GM18867 (cell line): ENCODE measurements at regions not wholly inside any gene's neighbourhood (a gene's known extent, or its start where the extent isn't known, plus 50 kb on each side); places are given as distances from the start of the nearest gene placed in this dataset.

ENCODE experiments used
- ATAC-seq: cut with Tn5 transposase; IDR thresholded peaks from one replicate; pipeline ENCODE4 v1.9.1; 2021; ENCODE audit warnings: mild to moderate bottlenecking, moderate library complexity; ENCODE audit not compliant: unreplicated experiment

DNA sequence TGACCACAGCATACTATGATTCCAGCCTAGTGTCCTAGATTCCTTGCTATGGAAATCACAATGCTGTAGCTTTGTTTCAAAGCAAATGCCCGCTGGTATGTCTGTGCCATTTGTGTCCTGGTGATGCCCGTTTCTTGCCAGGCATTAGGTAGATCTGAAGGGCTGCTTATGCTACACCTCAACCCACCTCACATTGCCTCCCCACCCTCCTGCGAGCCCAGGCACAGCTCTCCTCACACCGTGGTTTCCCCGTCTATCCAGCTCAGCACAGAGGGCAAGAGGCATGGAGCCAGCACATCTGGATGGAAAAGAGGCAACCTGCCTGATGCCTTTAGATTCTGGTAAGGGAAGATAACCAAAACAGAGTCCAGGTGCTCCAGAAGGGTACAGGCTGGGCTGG, 307.4 kb upstream of the B3GAT1 start:
- no peak for ATAC-seq

DNA sequence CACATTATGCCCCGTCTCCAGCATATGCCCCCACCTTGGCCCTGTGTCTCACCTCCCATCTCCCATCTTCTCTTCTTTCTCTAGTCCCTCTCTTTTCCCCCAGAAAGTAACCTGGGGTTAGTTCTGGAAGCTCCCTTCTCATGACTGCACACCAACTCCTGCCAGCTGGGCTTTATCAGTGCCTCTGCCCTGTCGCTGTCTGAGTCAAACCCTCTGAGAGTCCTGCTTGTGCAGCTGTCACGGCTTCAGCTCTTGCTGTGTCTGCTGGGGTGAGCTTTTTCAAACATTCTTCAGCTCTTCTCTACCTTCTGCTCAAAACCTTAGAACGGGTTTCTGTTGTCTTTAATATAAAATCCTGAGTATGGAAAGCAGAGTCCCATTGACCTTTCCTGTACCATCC, 304.5 kb upstream of the B3GAT1 start:
- no peak for ATAC-seq

DNA sequence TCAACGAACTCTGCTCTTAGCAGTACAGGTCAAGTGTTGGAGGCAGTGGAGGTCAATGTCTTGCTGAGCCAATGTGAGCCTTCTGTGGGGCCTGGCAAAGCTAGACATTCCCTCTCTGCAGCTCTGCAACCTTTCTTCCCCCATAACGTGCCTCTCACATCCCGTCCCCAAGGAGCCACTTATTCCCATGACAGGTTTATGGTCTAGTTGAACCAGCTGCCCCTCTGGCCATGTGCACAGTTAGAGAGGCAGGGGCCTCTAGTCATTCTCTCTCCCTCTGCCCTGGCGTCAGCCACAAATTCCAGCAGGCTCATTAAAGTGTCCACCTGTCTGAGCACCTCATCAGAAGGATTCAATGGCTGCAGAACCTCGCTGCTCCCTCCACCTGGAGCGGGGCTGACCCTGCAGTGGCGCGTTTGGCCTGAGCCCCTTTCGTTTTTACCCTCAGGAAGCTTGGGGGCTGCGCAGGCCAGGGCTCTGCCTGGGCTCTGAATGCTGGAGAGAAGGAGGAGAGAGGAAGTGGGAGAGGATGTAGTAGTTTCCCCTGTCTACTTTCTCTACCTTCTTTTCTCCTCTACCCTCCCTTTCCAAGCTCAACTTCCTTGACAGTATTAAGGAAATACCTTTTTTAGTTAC, 302.1 kb upstream of the B3GAT1 start:
- ATAC-seq = no peak

DNA sequence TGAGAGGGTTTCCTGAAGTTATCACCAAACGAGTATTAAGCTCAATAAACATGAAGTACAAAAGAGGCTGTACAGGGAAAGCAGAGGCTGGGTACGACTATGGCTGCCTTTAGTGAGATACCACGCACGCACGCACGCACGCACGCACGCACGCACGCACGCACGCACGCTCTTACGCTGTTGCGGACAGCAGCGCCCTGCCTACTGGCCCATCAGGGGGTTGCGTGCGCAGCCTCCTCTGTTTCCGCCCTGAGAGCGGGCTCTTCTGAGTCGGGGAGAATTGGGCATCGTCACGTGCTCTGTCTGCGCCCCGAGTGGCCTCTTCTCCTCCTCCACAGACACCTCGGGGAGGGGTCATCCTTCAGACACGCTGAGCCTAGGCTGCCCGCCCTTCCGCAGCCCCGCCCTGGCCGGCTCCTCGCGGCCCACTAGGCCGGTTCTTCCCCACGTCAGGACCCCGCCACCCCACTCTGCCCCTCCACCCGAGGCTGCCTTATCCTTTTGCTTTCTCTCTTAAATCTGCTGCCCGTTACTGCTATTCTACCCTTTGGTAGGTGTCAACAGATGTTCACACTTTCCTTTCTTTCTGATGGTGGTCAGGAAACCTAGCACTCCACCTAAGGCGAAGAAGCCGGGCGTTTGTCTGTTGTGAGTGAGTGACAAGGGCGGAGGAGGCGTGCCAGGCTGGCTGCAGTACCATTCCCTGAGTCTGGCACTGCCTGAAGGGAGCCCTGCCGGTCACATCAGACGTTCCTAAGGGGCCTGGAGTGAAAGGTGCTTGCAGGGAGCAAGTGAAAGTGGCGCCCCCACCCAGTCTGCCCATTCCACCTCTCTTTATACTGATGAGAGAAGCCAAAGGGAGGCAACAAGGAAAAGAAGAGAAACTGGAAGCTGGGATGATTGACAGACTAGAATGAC, 300.4 kb upstream of the B3GAT1 start:
- no peak for ATAC-seq

DNA sequence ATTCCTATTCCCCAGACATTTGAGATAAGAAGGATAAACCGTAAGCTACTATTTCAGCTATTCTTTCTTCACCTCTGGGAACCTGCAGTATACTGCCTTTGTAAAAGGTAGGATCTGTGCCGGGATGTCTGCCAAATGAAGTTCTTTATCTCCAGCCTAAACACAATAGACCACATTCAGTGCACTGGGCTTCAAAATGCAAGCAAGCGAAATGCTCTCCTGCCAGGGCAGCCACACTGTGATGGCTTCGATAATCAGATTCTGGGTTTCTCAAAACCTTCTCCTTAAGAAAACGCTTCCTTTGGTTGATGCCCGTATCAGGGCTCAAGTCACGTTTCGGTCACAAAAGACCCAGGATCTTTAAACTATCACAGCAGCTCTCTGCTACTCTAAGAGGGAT, 299.5 kb upstream of the B3GAT1 start:
- ATAC-seq = no peak

DNA sequence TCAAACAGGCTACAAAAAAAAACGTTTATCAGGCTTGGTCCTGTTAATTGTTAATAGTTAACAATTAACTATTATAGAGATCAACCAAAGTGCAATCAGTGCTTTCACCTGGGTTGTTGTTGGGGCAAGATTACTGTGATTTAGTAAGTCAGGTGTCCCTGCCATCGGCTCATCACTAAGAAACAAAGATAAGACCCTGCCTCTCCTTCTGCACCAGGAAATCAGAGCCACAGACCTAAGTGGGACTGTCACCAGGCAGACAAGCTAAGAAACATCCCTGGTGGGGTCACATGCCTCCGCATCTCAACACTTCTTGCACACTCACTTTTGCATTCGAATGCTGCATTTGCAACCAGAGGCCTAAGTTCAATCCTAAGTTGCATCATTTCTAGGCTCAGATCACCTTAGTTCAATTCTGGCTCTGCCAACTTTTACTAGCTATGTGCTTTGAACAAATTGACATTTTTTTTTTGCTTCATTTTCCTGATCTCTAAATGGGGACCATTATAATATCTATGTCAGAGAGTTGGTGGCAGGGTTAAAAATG, 298.9 kb upstream of the B3GAT1 start:
- ATAC-seq = no peak

DNA sequence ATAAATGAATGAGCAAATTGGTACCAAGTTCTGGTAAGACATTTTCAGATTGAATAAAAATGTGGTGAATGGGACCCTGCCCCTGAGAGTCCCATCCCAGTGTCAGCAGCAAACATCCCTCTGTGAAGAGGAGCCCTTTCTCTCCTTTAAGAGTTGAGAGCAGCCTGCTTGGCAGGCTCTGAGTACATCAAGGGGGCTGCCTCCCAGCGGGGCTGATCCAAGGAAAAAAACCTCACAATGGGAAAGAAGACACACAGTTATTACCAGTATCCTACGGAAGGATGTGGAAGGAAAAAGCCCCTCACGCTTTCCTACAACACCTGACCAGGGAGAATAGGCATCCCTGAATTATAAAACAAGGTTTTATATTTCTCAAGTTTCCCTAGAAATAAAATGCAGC, 293.8 kb upstream of the B3GAT1 start:
- no peak for ATAC-seq

DNA sequence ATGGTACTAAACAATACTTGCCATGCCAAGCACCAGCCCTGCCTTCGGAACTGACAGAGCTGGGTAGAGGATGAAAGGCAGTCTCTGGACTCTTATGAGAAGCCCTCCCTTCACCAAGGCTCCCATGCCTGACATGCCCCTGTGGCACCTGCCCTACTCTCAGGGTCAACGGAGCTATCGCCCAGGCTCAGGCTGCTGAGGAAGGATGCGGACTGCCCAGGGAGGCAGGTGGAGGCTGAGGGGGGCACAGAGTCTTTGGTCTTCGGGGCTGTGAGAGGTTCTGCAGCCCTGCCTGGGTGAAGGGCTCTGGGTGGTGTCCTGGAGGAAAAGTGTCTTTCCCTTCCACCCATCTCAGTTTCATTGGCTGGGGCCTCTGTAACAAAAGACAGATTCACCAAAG, 290.8 kb upstream of the B3GAT1 start:
- ATAC-seq = no peak

DNA sequence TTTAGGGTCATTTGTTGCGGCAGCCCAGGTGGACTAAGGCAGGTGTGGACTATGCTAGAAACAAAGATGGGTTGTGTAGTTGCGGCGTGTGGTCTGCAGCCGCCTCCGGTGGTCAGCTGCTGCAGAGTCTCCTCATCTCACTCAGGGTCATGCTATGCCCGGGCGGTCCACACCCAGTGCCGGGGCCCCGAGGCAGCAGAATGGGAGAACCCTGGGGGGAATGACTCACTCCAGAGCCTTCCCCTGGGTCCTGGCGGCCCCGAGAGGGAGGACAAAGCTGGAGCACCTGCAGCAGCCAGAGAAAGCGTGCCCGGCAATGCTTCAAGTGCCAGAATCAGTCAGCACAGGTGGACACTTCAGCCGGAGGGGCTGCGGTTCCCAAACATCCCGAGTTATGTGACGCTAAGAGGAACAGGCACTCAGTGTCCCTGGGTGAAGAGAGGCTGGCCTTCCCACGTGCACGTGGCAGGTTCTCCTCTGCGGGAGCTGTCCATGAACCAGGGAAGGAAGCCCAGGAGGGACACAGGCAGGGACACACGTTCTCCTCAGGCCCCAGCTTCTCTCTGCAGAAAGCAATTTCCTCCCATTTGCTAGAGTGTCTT, 289.6 kb upstream of the B3GAT1 start:
- ATAC-seq = no peak

DNA sequence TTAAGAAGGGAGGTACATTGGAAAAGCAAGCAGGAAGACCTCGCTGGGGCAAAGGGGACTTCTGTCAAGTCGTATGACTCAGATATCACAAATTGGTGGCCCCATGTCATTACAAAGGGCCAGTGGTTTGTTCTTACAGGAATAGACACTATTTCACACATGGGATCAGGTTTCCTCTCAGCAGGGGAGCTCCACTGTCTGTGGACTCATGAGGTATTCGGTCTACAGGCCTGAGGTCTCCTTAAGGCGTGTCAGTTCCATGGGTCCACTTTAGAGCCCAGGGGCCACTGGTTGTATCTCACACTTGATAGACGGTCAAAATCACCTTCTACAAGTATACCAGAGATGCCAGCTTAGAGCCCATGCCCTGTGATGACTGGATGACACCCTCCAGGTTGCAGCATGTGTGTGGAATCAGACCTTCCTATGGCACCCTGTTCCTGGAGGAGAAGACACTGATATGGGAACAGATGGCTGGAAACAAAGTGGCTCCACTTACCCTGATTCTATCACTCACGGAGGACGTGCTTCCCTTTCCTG, 288.1 kb upstream of the B3GAT1 start:
- no peak for ATAC-seq

DNA sequence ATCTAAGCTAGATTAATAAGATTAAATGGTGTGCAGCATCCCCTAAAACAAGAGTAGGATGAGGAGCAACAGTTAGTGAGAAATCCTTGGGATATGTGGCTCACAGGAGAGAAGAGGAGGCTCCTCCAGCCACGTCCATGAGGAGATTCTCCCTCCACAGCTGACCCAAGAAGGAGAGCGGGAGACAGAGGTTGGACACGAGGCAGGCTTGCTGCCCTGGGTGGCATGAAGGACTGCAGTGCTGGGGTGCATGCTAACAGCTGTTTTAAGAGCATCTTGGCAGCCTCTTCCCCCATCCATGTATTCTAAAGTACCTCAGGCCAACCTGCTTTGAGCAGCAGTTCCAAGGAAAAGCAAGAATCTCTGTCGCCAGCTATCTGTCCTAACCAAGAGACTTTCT, 284.4 kb upstream of the B3GAT1 start:
- no peak for ATAC-seq

DNA sequence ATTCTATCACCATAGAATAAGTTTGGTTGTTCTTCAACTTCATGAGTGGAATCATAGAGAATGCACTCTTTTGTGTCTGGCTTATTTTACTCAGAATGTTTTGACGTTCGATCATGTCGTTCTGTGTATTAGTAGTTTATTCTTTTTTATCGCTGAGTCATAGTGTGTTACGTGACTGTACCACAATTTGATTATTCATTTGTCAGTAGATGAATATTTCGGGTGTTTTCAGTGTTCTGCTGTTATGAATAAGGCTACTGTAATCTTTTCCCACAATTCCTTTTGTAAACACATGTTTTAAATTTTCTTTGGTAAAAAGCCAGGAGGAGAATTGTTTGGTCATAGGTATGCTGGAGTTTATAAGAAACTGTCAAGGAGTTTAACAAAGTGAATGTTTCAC, 279.9 kb upstream of the B3GAT1 start:
- no peak for ATAC-seq

DNA sequence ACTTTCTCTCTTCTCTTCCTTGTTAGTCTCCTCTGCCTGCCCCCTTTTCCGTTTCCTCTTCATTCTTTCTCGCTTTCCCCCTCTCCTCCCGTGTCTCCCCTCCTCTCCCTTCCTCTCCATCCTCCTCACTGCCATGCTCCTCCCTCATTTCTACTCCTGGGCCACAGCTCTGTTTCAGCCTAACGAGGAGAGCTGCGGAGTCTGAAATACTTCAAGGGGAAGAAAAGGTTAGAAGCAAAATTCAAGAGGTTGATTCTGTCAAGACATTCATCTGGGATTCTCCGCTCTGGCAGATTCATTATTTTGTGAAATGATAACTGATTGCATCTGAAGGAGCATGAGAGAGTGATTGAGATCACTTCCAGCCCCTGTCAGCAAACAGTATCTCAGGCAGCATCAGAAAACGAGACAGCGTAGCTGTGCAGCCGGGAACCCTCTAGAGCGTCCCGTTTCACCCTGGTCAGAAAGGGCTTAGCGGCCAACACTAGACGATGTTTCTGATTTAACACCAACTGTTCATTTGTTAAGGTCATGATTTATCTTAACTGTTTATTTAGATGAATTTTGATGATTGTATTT, 279.3 kb upstream of the B3GAT1 start:
- no peak for ATAC-seq

DNA sequence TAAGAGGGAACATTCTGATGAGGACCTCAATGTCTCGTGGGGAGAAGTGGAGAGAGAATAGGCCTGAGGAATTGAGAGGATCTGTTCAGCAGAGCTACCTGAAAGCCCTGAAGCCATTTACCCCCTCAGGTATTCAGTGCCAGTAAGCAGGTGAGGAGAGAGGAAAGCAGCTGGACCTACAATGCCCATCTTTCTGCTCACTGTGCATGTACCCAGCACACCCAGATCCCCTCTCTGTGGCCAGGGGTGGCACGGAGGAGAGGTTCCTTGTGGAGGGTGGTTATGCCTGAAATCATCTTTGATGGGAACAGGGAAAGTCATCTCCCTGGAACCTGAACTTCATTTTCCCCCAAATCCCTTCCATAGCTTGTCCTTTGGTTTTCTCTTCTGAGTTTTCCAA, 277.8 kb upstream of the B3GAT1 start:
- no peak for ATAC-seq

DNA sequence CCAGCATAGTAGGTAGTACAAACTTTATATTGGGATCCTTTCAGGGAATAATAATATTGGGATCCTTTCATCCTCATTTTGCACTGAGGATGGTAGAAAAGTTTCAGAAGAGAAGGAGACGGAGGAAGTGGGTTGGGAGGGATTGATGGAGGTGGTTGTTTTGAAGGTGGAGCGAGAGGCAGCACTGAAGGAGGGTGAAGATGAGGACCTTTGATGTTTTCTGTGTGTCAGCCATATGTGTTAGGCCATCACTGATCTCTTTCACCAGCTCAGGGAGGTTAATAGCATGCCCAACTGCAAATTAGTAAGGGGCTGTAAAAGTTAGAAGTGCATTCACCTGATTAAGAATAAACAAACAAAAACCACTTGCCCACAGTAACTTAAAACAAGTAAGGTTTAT, 275.5 kb upstream of the B3GAT1 start:
- ATAC-seq = no peak

DNA sequence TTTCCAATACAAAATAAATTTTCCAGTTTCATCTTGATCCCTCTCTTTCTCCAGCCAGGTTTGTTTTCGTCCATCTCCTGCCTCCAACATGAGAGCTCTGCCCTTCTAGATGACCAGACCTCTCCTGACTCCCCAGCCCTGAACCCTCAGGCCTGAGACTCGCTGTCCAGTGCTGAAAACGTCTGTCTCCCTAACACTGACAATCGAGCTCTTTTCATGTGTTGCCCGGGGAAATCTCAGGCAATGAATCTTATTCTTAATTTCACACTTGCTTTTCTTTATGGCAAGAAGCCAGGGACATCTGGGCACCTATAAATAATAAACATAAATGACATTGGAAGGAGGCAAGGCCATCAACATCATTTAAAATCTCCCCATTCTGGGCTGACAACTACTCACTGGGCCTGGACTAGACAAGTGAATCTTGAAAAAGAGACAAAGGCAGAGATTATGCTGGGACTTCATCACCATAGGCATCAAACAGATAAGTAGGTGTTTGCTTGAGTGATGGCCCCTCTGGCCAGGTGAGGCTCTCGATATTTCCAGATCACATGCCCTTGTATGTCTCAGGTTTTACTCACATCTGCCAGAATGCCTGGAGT, 274.5 kb upstream of the B3GAT1 start:
- no peak for ATAC-seq

DNA sequence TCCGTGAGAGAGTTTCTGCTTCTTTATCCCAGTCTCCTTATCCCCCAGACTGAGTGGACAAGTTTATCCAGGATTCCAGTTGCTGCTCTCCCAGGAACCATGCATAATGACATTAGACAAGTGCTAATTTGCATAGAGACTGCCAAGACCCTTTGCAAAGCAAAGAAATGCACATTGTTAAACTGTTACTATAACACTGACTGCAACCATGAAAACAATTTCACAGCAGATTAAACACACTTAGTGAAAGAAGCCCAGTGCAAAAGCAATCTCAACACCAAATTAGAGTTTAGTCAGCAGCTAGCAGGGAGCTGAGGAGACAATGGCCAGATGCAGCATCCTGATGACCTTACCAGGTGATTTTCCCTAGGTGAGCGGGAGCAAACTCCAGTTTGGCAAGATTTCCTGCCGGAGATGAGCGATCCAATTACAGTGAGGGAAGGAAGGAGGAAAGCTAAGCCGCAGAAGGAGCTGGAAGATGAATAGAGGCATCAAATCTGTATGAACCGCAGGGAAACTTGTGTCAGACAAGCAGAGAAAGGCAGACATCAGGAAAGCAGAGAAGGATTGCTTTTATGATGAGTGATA, 273.8 kb upstream of the B3GAT1 start:
- ATAC-seq = no peak

DNA sequence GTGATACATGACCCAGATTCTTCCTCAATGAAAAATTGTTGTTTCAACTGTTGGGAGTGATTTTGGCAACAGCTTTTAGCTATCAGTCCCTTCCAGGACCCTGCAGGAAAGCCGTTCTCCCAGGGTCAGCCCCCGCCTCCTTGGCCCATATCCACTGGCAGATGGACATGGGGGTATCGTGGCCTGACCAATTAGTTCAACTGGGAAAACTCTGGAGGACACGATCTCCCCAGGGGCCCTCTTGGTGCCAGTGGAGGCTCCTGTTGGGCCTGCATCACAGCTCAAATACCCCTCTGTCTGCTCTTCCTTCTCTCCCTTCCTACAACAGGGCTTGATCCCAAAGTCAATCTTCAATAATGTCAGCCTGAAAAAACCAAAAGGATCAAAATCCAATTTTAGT, 272.5 kb upstream of the B3GAT1 start:
- ATAC-seq = no peak

DNA sequence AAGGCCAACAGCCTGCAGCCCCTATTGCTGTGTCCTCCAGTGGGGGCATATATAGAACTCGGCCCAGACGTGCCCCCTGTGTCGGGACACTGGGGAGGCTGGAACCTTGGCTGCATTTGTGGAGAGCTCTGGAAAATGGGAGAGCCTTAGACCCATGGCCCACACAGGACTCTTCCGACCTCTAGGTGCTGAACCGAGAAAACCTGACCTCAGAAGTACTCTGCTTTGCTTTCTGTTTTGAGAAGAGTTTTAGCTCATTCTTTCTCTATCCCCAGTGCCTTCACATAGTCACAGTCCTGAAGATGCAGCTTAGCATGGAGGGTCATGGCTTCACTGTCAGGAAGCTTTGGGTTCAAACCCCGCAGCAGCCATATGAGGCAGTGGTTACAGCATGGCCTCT, 271.8 kb upstream of the B3GAT1 start:
- no peak for ATAC-seq

DNA sequence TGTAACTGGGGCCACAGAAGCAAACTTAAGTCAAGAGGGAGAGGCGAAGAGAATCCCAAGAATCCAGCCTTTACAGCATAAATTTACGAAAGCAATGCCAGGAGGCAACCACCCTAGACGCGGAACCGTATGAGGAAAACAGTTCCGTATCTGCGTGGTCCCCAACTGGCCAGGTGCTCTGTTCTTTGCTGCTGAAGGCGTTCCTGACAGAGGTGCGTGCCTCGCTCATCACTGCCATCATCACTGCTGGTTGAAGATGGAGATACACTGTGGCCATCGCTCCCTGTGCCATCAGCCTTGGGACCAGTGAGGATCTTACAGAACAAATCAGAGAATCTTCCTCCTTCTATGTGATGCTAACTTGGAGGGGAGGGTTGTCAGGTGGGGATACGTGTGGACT, 270.5 kb upstream of the B3GAT1 start:
- ATAC-seq = no peak
